IMR-90 (cell line): ENCODE measurements at regions not wholly inside any gene's neighbourhood (a gene's known extent, or its start where the extent isn't known, plus 50 kb on each side); places are given as distances from the start of the nearest gene placed in this dataset.

Source experiments
- ATAC-seq: fragments of 200-7000 bp; cut with Tn5 transposase; 2 replicates; pipeline ENCODE4 v1.9.1; 2020; ENCODE audit warnings: low read depth, mild to moderate bottlenecking, moderate library complexity
- BruUV-seq: library from RNA; stranded (reverse); fragments of 400-500 nt; replicated peaks from 2 replicates; lab custom pipeline; 2021; lab: Mats Ljungman, UMichigan
- CTCF ChIA-PET: fragments of 300-600 bp; formaldehyde crosslinking; extraction: SDS; loops from one replicate; lab custom pipeline; 2021; ENCODE audit warnings: antibody characterized with exemption; lab: Yijun Ruan, JAX
- POLR2A ChIA-PET: fragments of 300-600 bp; sonication (Branson Sonifier 250); formaldehyde crosslinking; loops from one replicate; lab custom pipeline; 2022; ENCODE audit warnings: antibody characterized with exemption; ENCODE audit not compliant: unreplicated experiment; lab: Charles Lee
- DNase-seq: peaks from one replicate; pipeline ENCODE4 v3.0.0; 2013
- H2AFZ ChIP-seq: replicated peaks from 2 replicates; pipeline ENCODE3; 2013; ENCODE audit warnings: low read length, mild to moderate bottlenecking; ENCODE audit not compliant: poor library complexity
- H2AK5ac ChIP-seq: 2 replicates; pipeline ENCODE4 v1.6.1; 2013; ENCODE audit warnings: low read depth, low read length, inconsistent platforms
- H2AK9ac ChIP-seq: replicated peaks from 2 replicates; pipeline ENCODE3; 2013; ENCODE audit warnings: mild to moderate bottlenecking, low read depth, low read length, moderate library complexity; ENCODE audit not compliant: poor library complexity
- H2BK120ac ChIP-seq: 2 replicates; pipeline ENCODE4 v1.6.1; 2013; ENCODE audit warnings: low read depth, low read length, inconsistent platforms
- H2BK15ac ChIP-seq: 3 replicates; pipeline ENCODE4 v1.6.1; 2013; ENCODE audit warnings: low read depth, low read length, inconsistent platforms
- H2BK20ac ChIP-seq: 2 replicates; pipeline ENCODE4 v1.6.1; 2013; ENCODE audit warnings: low read depth, mild to moderate bottlenecking, inconsistent platforms, low read length, moderate library complexity
- H2BK5ac ChIP-seq: 2 replicates; pipeline ENCODE4 v1.6.1; 2013; ENCODE audit warnings: mild to moderate bottlenecking, low read depth, low read length, inconsistent platforms; ENCODE audit not compliant: poor library complexity, severe bottlenecking
- H3K14ac ChIP-seq: replicated peaks from 2 replicates; pipeline ENCODE4 v1.6.1; 2013; ENCODE audit warnings: low read depth, low read length, inconsistent platforms
- H3K18ac ChIP-seq: 2 replicates; pipeline ENCODE4 v1.6.1; 2013; ENCODE audit warnings: low read depth, low read length, control low read depth
- H3K23ac ChIP-seq: 2 replicates; pipeline ENCODE4 v1.6.1; 2013; ENCODE audit warnings: low read depth, low read length, inconsistent platforms
- H3K27ac ChIP-seq: 2 replicates; pipeline ENCODE4 v1.5.1; 2013; ENCODE audit warnings: mild to moderate bottlenecking, control low read depth, low read length; ENCODE audit not compliant: insufficient read depth
- H3K27me3 ChIP-seq: 2 replicates; pipeline ENCODE4 v1.6.1; 2013; ENCODE audit warnings: low read length; ENCODE audit not compliant: control insufficient read depth, insufficient read depth
- H3K36me3 ChIP-seq: 2 replicates; pipeline ENCODE4 v1.6.1; 2013; ENCODE audit warnings: low read length, mixed read lengths; ENCODE audit not compliant: control insufficient read depth, insufficient read depth
- H3K4ac ChIP-seq: 2 replicates; pipeline ENCODE4 v1.6.1; 2013; ENCODE audit warnings: low read depth, low read length, inconsistent platforms
- H3K4me1 ChIP-seq: 2 replicates; pipeline ENCODE4 v1.6.1; 2013; ENCODE audit warnings: low read length, mixed read lengths; ENCODE audit not compliant: control insufficient read depth, insufficient read depth
- H3K4me2 ChIP-seq: 2 replicates; pipeline ENCODE4 v1.6.1; 2013; ENCODE audit warnings: low read depth, mild to moderate bottlenecking, control low read depth, low read length, moderate library complexity
- H3K4me3 ChIP-seq: 2 replicates; pipeline ENCODE4 v1.5.1; 2013; ENCODE audit warnings: low read depth, mild to moderate bottlenecking, control low read depth, low read length, moderate library complexity; ENCODE audit not compliant: insufficient read depth
- H3K56ac ChIP-seq: 2 replicates; pipeline ENCODE4 v1.6.1; 2013; ENCODE audit warnings: low read length, inconsistent platforms; ENCODE audit not compliant: insufficient read depth; ENCODE audit errors: extremely low read depth
- H3K79me1 ChIP-seq, 2 experiments: 2 replicates each; pipeline ENCODE4 v1.6.1; 2013; ENCODE audit warnings: low read length in 2 of 2, inconsistent platforms in 1 of 2, low read depth in 1 of 2
- H3K9ac ChIP-seq: 2 replicates; pipeline ENCODE4 v1.6.1; 2013; ENCODE audit warnings: low read depth, low read length, control low read depth
- H3K9me1 ChIP-seq: 2 replicates; pipeline ENCODE4 v1.6.1; 2013; ENCODE audit warnings: low read length, inconsistent platforms; ENCODE audit not compliant: insufficient read depth
- H3K9me3 ChIP-seq: 2 replicates; pipeline ENCODE4 v1.6.1; 2013; ENCODE audit warnings: low read length; ENCODE audit not compliant: control insufficient read depth, insufficient read depth
- H4K20me1 ChIP-seq: 2 replicates; pipeline ENCODE4 v1.6.1; 2013; ENCODE audit warnings: low read length, inconsistent platforms; ENCODE audit not compliant: insufficient read depth
- H4K5ac ChIP-seq: 2 replicates; pipeline ENCODE4 v1.6.1; 2013; ENCODE audit warnings: mild to moderate bottlenecking, low read depth, low read length, control low read depth
- H4K8ac ChIP-seq, 2 experiments: 2 replicates each; pipeline ENCODE4 v1.6.1; 2013; ENCODE audit warnings: low read depth in 2 of 2, low read length in 2 of 2, control low read depth in 1 of 2, inconsistent platforms in 1 of 2
- H4K91ac ChIP-seq: 2 replicates; pipeline ENCODE4 v1.6.1; 2013; ENCODE audit warnings: low read depth, low read length, inconsistent platforms; ENCODE audit not compliant: insufficient read depth
- NFE2L2 ChIP-seq: fragments of 150-350 bp; IDR thresholded peaks from 2 replicates; pipeline ENCODE4 v1.6.1; 2016; ENCODE audit warnings: low read depth, mild to moderate bottlenecking, low read length
- WGBS, 2 experiments: methylation state at CpG; one replicate each; pipeline versions ENCODE4 v1.1.5 to v1.1.7; 2013; ENCODE audit warnings: missing lambda C conversion rate in 2 of 2; ENCODE audit not compliant: insufficient read length in 1 of 2; ENCODE audit errors: extremely low coverage in 2 of 2; 5-methylcytosine and 5-hydroxymethylcytosine counted together
- dilution Hi-C: fragments of 300-500 bp; cut with HindIII; formaldehyde crosslinking; loops from one replicate; pipeline ENCODE4 v1.14.3; 2018; ENCODE audit warnings: low sequenced_read_pairs; ENCODE audit not compliant: unreplicated experiment
- in situ Hi-C: fragments of 300-500 bp; cut with MboI; formaldehyde crosslinking; loops from 3 replicates; pipeline ENCODE4 v1.14.3; 2019; ENCODE audit warnings: low sequenced_read_pairs, inconsistent platforms, mixed read lengths
- intact Hi-C: fragments of 100-400 bp; cut with micrococcal nuclease; formaldehyde crosslinking; loops from 2 replicates; pipeline ENCODE4 v1.10.0; 2022
- TF ChIP-seq, protein P1 (sequence below): fragments of 150-350 bp; IDR thresholded peaks from 2 replicates; pipeline ENCODE4 v1.6.1; 2017; ENCODE audit warnings: mild to moderate bottlenecking, antibody characterized with exemption, low read length, low read depth

DNA sequence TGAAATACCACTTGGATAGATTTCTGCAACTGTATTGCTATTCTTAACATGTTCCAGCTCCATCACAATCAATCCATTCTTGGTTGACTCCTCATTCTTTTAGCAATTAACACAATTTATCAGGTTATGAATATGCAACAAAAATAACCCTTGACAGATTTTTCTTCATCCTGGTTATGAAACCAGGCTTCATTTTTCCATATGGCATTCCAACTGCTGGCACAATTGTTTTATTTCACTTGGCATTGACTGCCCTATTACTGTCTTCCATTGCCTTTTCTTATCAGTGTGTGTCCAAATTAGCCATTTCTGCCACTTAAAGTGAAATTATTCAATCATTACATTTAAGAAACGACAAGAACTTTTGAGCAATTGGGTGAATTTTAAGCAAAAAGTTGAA lies 388.8 kb upstream of the EPHA5 start:
- Histone ChIP-seq H3K18ac (no peak overlapping the region), H3K4ac (no peak overlapping the region), H3K4me1 (no peaks in the 10 kb centered on the region), H2BK5ac (no peak overlapping the region), H4K8ac (no peak overlapping the region), H4K5ac (no peak overlapping the region), H4K91ac (no peak overlapping the region), H2AK5ac (no peak overlapping the region), H3K4me3 (no peak overlapping the region), H3K27me3 (no peaks in the 10 kb centered on the region), H2BK20ac (no peak overlapping the region), H2AK9ac (no peak overlapping the region), H3K9ac (no peak overlapping the region), H3K56ac (no peak overlapping the region), H2BK15ac (no peak overlapping the region), H3K79me1 (no peaks in the 10 kb centered on the region), H3K14ac (no peak overlapping the region), H3K9me3 (peaks cover 3% of the 10 kb centered on the region; the same call in 1 of the 2 replicates), H3K9me1 (no peaks in the 10 kb centered on the region), H3K27ac (no peak overlapping the region), H2AFZ (no peak overlapping the region), H2BK120ac (no peak overlapping the region), H3K23ac (no peak overlapping the region), H3K36me3 (no peaks in the 10 kb centered on the region), H4K20me1 (no peaks in the 10 kb centered on the region), H3K4me2 (no peak overlapping the region)
- POLR2A ChIA-PET, result no interaction called here
- intact Hi-C loops (no loop called here), in situ Hi-C loops (no loop called here), dilution Hi-C loops (no loop called here)
- ATAC-seq, result no peak
- WGBS, 2 experiments, result no CpG with 5 or more reads among the region's 1 CpG
- no TSS peak for BruUV-seq
- CTCF ChIA-PET, result no interaction called here
- TF ChIP-seq NFE2L2, result no peak
- TF ChIP-seq, protein P1, sequence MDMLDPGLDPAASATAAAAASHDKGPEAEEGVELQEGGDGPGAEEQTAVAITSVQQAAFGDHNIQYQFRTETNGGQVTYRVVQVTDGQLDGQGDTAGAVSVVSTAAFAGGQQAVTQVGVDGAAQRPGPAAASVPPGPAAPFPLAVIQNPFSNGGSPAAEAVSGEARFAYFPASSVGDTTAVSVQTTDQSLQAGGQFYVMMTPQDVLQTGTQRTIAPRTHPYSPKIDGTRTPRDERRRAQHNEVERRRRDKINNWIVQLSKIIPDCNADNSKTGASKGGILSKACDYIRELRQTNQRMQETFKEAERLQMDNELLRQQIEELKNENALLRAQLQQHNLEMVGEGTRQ, result no peak
- no peak for DNase-seq
